GM18870 (cell line): ENCODE measurements at regions not wholly inside any gene's neighbourhood (a gene's known extent, or its start where the extent isn't known, plus 50 kb on each side); places are given as distances from the start of the nearest gene placed in this dataset.
A peak's percentile ranks its signal among the peaks of the same experiment; 100 is the strongest.

Experiments
- ATAC-seq: cut with Tn5 transposase; IDR thresholded peaks from one replicate; pipeline ENCODE4 v1.9.1; 2021; ENCODE audit warnings: moderate library complexity; ENCODE audit not compliant: unreplicated experiment

DNA sequence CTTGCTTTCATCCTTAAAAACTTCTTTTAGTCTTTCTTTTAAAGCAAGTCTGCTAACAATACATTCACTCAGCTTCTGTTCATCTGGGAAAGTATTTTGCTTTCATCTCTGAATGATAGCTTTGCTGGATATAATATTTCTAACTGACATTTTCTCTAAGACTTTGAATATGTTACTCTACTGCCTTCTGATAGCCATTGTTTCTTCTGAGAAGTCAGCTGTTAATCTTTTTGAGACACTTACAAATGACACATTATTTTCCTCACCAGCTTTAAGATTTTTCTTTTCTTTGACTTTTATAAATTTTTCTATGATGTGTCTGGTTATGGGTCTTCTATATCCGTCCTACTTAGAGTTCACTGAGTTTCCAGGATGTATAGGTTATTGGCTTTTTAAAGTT lies 643.1 kb downstream of the KCNA4 start:
- no peak for ATAC-seq

DNA sequence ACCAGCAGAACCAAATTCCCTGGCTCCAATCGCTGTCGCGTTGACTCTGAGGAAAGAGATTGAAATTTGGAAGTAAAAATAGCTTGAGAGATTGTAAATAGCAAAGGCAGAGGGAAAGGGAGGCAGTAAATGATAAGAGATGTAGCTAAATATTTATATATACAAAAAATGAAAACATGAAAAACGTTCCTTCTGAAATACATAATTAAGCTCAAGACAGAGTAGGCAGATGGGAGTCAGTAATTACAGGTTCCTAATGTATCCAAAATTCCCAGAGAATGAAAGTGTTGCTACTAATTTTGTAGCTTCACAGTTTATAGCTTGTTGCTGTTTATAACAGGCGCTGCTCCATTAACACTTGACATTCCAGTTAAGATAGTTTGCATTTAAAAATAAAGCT lies 648.7 kb downstream of the KCNA4 start:
- no peak for ATAC-seq

DNA sequence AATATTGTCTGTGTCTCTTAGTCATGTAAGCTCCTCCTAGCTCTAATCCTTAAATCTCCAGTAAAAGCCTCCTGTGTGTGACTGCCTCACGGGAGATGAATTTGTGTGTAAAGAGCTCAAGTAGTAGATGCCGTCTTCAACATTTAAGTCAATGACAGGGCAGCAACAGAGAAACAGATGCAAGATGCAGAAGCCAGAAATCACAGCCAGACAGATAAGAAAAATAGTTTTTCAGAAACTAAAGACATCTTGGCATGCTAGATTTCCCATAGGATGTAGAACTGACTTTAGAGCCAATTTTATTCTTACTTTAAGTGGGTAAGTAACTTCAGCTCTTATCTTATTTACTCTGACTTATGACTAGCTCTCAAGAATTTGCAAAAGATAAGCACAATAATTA lies 652.8 kb downstream of the KCNA4 start:
- no peak for ATAC-seq

DNA sequence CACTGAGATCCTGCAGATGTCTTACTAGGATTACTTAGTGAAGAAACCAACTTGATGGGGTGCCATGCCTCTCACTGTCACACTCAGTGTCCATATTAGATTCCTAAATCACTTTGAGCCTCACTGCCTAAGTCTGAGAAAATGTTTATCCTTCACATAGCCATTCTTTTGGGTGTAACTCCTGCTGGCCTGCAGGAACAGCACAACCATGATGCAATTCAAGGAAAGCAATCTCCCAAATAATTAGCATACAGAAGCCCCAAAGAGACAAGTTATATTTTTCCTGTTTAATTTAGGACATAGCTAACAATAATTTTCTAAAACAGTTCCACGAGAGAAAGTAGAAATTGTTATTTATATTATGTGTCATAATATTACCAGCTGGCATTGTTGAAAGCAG lies 655.5 kb downstream of the KCNA4 start:
- no peak for ATAC-seq

DNA sequence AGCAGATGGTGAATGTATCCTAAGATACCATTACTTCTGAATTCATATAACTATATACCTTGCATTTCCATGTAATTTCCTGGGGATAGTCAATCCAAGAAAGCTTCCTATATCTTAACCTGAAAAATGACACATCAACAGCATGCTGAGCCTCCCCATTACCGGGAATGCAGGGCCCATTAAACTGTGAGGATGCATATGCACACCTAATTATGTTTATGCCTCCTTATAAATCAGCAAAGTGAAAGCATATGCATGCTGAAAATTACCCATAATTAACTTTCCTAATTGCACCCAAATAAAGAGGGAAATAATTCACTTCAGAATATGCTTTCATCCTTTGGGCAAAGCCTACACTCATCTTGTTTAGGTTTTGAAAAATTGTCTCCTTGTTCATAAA lies 663.0 kb downstream of the KCNA4 start:
- ATAC-seq, result no peak

DNA sequence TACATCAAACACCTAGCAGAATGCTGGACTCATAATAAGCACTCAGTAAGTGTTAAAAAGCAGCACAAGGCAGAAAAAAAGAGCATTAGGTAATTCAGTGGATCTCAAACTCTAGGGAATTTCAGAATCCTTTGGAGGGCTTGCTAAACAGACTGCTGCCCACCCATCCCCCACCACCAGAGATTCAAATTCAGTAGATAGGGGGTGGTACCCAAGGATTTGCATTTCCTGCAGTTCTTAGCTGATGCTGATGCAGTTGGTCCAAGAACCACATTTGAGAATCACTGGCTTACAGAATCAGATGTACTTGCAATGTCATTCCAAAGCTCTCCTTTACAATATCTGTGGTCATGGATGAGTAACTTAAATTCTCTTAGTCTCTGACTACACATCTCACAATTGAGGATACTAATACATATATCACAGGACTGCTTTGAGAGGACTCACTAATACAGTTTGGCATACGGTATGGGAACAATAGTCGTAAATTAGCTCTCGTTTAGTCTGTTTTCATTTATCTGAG lies 664.5 kb downstream of the KCNA4 start:
- ATAC-seq, result no peak

DNA sequence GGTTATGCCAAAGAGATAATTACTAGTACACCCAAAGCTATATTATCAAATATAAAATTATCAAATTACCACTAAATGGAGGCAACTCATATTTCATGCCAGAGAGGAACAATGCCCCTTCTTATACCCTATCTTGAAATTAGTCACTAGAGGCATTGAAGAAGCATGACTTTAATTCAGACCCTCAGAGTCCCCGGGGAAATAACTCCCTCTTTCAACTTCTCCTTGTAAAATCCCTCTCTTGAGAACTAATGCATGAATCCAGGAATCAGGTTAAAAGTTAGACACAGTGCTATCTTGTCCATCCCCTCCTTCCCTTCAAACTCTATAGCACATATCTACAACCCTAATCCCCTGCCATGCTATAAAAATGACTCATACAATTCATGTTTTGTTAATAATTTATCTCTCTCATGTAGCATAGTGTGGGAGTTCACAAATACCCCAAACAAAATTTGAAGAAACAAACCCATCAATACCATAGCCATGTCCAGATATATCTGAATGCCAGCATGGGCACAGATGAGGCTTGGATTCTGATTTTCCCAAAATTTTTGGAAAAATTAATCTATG lies 665.4 kb downstream of the KCNA4 start:
- no peak for ATAC-seq

DNA sequence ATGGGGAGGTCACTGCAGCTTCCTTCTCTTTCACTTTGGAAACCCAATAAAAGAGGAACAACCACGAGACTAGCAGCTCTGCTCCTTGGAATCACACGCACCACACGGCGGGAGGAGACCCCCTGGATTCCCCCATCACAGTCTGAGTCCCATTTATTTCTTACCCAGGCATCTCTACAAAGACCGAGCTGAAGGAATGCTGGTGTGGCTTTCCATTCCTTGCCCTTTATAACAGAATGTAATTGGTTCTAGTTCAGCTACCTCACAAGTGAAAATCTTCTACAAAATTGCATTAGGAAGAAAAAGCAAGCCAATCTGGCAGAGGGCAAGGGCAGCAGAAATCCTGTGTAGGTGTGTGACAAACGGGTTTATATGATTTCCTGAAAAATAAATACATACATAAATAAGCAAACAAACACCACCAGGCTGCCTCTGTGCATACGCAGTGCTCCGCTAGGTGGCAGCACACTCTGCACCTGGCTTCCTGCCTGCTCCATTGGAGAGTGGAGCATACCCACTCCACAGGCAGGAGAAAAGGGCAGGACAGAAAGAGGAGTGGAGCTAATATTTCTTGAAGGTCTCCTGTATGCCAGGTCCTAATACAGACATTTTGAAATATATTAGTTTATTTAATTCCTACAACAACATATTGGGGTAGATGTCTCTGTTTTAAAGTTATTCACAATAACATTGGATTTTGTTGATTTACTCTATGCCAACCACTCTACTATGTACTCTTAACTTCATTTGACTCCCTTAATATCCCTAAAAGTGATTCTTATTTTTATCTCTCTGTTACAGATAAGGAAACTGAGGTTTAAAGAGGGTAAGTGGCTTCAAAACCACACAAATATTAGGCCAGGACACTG lies 673.1 kb downstream of the KCNA4 start:
- peak; percentile 92 for ATAC-seq

DNA sequence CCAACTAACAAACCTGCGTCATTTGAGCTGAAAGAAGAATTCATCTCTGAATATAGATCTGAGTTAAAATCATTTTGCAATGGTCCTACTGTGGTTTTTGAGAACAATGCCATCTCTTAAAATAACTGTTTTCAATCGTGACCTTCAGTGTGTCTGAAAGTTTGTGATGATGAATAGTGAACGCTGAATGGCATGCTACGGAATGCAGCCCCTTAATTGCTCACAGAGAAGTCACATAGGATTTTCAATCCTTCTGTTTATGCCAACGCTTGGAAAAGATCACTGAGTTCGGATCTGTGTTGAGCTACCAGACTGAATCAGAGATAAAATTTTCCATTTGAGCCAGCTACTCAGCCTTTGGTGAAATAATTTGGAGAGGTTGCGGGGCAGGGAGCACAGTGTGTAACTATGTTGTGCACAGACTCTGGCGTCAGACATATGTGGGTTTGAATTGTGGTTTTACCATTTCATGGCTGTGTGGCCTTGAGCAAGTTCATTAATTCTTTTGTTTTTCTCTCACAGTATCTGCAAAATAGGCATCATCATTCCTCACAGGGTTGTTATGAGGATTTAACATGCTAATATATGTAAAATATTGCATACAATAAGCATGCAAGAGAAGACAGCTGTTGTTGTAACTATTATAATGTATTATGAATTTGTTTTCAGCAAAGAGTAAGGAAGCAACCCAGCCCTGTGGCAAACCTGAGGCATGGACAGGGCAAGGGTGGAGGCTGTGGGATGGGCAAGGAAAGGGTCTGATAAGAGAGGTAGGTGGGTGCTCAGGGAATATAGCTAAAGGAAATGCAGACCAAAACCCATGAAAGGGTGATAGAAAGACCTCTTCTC lies 679.9 kb downstream of the KCNA4 start:
- no peak for ATAC-seq

DNA sequence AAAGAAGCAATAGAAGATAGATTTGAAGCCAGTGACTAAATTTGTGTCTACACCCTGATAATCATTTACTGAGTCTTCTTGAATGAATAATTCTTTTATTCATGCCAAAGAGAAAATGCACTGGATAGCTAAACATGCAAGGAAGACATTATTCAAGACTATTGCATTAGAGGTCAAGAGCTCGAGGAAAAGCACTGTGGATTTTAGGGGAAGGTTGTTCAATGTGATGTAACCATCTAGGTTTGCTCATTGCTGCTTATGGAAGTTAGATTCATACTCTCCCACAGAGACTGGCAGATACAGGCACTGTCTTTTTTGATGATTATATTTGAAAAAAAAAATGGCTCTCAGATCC lies 682.1 kb downstream of the KCNA4 start:
- ATAC-seq, result no peak

DNA sequence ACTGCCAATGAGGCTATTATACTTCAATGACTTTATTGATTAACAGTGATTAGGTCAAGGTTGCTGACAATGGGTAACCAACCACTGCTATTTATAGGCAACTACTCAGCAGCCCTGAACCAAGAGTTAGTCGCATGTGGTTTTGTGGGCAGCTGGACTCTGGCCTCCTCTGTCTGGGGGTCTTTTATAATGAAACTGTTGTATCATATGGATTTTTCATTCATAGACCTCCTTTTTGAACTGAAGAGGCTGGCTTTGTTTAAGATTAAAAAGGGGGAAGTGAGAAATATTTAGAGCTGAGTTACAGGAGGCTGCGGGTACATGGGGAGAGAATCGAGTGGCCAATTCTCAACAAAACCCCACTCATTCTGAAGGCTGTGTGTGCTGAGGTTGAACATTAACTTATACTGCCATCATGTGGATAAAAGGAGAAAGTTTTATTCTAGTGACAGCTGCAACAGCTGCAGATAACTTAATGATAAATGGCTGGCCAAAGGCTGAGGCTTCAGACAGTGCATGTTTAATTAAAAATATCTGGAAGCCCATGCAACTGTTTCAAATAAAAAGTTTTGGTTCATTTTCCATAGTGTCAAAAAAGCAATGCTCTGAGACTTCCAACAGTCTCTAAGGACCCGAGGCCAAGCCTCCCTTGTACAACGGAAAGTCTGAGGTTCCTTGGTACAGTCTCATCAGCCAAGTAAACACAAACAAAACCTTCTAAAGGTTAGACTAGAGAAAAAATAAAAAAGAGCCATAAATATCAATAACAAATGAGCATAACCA lies 682.6 kb downstream of the KCNA4 start:
- ATAC-seq, result peak; percentile 94

DNA sequence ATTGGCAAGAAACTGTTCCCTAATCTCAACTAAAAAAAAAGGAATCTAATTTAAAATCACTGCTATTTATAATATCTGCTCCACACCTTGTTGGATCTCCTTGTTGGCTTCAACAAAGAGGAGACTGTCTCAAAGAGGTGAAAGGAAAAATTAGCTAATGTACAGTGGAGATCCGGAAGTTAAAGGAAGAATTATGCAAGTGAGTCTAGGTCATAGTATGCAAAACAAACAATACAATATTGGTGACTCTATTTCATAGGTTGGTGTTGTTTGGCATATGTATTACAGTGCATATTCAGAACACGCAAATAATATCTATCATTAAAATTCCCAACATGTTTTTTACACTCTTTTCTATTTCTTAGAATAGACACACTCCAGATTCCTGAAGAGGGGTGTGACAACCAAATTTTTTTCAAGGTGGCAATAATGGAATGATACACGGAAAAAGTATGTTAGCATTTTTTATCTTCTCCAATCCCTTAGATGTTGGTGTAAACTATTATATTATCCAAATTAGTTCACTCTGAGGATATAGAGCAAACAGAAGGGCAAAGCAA lies 685.3 kb downstream of the KCNA4 start:
- ATAC-seq, result no peak

DNA sequence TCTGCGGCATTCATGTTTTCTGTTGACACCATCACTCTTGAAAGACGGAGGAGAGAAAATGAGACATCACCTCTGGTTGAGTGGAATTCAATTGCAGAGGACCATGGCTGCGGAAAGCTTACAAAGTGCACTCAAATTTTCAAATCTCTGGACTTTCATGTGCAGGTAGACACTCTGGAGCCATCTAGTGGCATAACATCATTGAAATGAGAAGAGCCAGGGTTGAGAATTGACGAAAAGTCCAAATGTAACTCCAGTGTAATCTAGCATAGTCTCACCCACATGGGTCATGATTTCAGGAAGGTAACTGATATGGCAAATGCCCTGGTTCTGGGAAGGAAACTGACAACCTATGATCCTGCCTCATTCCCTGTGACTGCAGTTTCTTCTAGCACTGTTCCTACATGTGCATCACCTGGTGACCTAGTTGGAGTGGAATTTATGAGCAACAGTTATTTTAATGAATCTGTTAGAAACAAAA lies 687.8 kb downstream of the KCNA4 start:
- no peak for ATAC-seq

DNA sequence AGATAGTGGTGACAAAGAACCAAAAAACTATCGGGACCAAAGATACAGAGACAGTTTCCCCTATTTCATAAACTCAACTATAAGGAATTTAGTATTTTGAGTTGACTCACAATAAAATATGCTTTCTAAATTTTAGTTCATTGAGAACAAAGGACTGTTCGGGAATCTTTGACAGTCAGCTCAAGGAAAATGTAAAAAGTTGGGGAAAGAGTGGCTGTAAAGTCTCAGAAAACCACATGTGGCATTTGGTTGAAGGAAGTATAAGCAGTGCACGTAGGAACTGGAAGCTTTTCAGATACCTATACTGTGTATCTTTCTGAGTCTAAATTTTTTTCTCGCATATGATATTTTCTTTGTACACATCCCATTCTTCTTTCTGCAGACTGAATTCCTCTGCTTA lies 688.9 kb downstream of the KCNA4 start:
- no peak for ATAC-seq

DNA sequence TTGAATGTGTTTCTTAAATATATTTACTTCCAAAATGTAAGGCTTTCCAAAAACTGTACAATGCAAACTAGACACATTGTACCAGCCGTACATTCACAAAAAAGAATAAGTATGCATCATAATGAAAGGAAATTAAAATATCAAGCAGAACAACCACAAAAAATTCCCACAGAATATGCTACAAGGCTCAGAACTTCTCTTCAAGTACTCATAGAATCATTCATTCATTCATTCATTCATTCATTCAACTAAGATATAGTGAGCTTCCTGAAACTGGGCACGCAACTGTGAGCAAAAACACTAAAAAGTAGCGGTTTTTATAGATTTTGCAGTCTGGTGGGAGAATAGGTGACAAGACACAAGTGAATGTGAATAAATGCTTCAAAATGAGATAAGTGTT lies 690.1 kb downstream of the KCNA4 start:
- ATAC-seq, result no peak

DNA sequence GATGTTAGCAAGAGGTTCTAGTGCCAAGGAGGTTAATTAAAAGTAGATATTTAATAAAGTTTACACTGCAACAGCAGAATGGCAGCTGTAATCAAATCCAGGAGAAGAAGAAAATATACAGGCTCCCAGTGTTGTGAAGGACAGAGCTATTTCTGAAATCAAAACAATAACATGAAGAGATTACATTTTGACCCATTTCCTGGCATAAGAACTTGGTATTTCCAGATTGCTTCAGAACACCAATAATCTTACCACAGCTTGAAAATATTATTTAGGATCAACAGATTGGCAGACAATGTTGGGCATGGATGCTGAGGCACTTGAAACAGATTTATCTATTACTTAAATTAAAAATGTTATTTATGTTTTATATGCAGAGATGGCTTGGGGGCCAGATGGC lies 692.5 kb downstream of the KCNA4 start:
- ATAC-seq, result no peak

DNA sequence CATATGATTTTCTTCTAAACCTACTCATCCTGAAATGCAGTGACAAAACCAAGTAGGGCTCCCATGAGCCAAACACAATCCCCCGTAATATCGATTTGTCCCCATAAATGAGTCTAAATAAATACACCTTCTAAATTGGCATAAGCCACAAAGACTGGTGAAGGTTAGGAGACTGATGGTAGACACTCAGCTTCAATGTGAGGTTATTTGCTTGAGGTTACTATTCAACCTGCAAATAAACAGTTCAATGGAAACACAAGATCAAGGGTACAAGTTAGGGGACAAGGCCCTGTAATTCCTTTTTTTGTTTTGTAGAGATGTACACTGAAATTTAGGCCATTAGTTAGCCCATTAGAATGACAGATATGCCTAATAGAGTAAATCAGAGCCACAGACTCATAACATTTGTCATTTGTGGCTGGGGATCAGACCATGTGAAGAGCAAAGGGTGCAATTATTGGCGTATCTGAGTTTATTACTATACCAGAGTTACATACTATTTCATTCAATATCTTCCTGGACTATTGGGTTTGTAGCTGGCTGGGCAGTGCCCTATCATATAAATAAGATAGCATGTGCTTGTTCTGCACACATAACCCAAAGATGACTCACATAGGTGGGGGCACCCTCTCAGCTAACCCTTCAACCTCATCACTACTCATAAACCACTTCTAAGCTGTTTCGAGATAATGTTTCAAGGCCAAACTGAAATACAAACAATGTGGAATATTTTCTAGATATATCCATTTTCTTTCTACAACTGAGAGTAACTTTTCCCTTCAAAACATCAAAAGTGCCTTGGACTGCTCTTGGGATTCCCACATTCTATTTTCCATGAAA lies 695.3 kb downstream of the KCNA4 start:
- no peak for ATAC-seq

DNA sequence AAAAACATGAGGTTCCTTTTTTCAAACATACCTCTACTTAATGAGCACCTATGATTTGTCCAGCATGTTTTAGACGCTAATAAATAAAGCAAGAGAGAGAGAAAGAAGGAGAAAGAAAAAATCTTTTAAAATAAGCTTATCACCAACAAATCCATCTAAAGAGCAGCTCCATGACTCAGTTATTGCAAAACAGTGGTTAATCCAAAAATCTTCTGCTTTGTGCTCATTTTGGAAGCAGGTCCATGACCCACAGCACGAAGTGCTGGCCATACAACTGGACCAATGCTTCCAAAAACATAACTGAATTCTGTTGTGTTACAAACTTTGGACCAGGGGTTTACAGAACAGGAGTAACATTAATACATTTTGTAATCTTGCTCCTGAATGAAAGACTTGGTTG lies 696.6 kb downstream of the KCNA4 start:
- ATAC-seq, result no peak

DNA sequence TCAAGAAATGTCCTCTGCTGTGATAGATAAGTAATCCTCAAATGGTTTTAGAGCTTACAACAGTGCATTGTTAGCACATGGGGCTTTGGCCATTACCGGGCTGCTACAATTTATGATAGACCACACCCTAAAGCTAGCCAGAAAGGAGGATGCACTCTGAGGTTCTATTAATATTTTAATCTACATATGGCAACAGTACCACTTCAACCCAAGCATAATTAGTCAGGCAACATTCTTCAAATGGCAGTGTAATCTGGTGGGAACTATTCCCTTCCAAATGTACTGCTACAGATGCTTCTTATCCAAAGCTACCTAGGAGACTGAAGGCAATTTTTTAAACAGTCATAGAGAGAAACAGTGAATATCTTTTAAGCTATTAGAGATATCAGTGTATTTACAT lies 697.6 kb downstream of the KCNA4 start:
- no peak for ATAC-seq
